ENCODE measurements at regions not wholly inside any gene's neighbourhood (a gene's known extent, or its start where the extent isn't known, plus 50 kb on each side); places are given as distances from the start of the nearest gene placed in this dataset.
"Not testable (repeated sequence)": the region's sequence is repeated elsewhere in the genome, so short reads cannot be mapped to it uniquely, and the experiment has no call there.

GRCh38 chrX:41984628-41985027, 61.3 kb upstream of the CASK start:
- DNase-seq, result no peak

DNA sequence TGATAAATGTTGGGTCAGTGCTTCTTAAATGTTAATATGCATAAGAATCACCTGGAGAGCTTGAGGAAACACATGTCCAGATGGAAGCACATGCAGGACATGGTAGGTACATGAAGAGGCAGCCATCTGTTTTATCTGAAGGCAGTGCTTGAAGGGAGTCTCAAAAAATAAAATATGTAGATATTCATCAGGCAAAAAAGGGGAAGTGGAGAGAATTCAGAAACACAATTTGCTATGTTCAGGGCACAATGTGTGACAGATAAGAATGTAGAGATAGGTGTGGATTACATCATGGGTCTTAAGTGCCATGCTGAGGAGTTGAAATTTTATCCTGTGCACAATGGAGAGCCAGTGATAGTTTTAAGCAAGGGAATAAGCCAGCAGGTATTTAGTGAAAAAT, 59.6 kb upstream of the CASK start:
- DNase-seq, result no peak

- DNase-seq, result no peak
These were observed 58.2 kb upstream of the CASK start for GRCh38 chrX:41981481-41982013.

- not testable (repeated sequence) for DNase-seq
These were observed 51.3 kb upstream of the CASK start for GRCh38 chrX:41974677-41975076.

DNA sequence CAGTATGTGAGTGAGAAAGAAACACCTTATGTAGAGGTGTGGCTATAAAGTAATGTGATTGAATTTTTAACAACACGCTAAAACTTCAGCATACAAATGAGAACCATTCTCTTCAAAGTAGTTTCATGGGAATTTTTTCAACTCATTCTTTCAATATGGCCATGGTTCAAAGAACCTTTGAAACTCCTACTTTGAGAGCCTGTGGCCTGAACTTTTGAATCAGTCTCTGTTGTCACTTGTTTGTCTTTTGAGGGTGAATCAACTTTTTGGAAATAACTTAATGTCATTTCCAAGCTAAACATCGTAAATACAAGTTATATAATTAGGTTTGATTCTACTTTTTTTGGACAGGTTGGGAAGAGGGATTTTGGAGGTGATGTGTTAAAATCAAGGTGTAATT, 49.9 kb upstream of the CASK start:
- DNase-seq, result no peak
